DMS53 (cell line): ENCODE measurements at regions not wholly inside any gene's neighbourhood (a gene's known extent, or its start where the extent isn't known, plus 50 kb on each side); places are given as distances from the start of the nearest gene placed in this dataset.
A peak's percentile ranks its signal among the peaks of the same experiment; 100 is the strongest.

Source experiments
- DNase-seq: peaks from one replicate; lab custom pipeline; 2025; lab: John Stamatoyannopoulos, UW

GRCh38 chr3:816605-817004 lies 276.2 kb upstream of the CNTN6 start:
- DNase-seq, result no peak

GRCh38 chr3:834679-835078 lies 258.1 kb upstream of the CNTN6 start:
- DNase-seq, result no peak

GRCh38 chr3:835096-835495 lies 257.7 kb upstream of the CNTN6 start:
- no peak for DNase-seq

GRCh38 chr3:839981-840380 lies 252.8 kb upstream of the CNTN6 start:
- no peak for DNase-seq

GRCh38 chr3:851098-851790 lies 241.6 kb upstream of the CNTN6 start:
- DNase-seq, result peak; percentile 9

- DNase-seq, result peak; percentile 48
These were observed 240.8 kb upstream of the CNTN6 start for GRCh38 chr3:852033-852432.

GRCh38 chr3:853489-853888 lies 239.3 kb upstream of the CNTN6 start:
- no peak for DNase-seq

- no peak for DNase-seq
These were observed 233.7 kb upstream of the CNTN6 start for GRCh38 chr3:859135-859534.

GRCh38 chr3:861721-862120 lies 231.1 kb upstream of the CNTN6 start:
- no peak for DNase-seq

- no peak for DNase-seq
These were observed 223.6 kb upstream of the CNTN6 start for GRCh38 chr3:869269-869668.

GRCh38 chr3:869734-870133 lies 223.1 kb upstream of the CNTN6 start:
- no peak for DNase-seq

GRCh38 chr3:871651-872050 lies 221.2 kb upstream of the CNTN6 start:
- no peak for DNase-seq

- DNase-seq, result no peak
These were observed 215.8 kb upstream of the CNTN6 start for GRCh38 chr3:877001-877400.

GRCh38 chr3:878746-879145 lies 214.1 kb upstream of the CNTN6 start:
- DNase-seq, result no peak

- no peak for DNase-seq
These were observed 212.5 kb upstream of the CNTN6 start for GRCh38 chr3:880371-880770.

GRCh38 chr3:882533-882932 lies 210.3 kb upstream of the CNTN6 start:
- DNase-seq, result no peak

- DNase-seq, result peak; percentile 31
These were observed 190.7 kb upstream of the CNTN6 start for GRCh38 chr3:901953-902778.

- DNase-seq, result no peak
These were observed 187.6 kb upstream of the CNTN6 start for GRCh38 chr3:905217-905616.

GRCh38 chr3:906739-907138 lies 186.1 kb upstream of the CNTN6 start:
- DNase-seq, result no peak

GRCh38 chr3:908839-909238 lies 184.0 kb upstream of the CNTN6 start:
- DNase-seq, result peak; percentile 39

- DNase-seq, result peak; percentile 69
These were observed 180.1 kb upstream of the CNTN6 start for GRCh38 chr3:912717-913116.

- DNase-seq, result no peak
These were observed 169.5 kb upstream of the CNTN6 start for GRCh38 chr3:923161-923910.

- DNase-seq, result no peak
These were observed 162.0 kb upstream of the CNTN6 start for GRCh38 chr3:930866-931265.
